ENCODE measurements at regions not wholly inside any gene's neighbourhood (a gene's known extent, or its start where the extent isn't known, plus 50 kb on each side); places are given as distances from the start of the nearest gene placed in this dataset.

- no peak for TF ChIP-seq CTBP2 (IDR thresholded peaks at IDR 0.05; ENCODE audit: borderline replicate concordance, insufficient read depth, insufficient read length, low read length)
- no peak for TF ChIP-seq POU5F1 (IDR thresholded peaks at IDR 0.05; ENCODE audit: low read depth, low read length)
- TF ChIP-seq RBBP5 (IDR thresholded peaks at IDR 0.05; ENCODE audit: borderline replicate concordance, low read depth, low read length), result no peak
- TF ChIP-seq FOSL1 (IDR thresholded peaks at IDR 0.05; ENCODE audit: insufficient read depth, low read depth, low read length), result no peak
- no peak for TF ChIP-seq CHD2 (IDR thresholded peaks at IDR 0.05; ENCODE audit: low read length)
- no peak for TF ChIP-seq SIX5 (IDR thresholded peaks at IDR 0.05; ENCODE audit: low read depth, low read length)
- TF ChIP-seq RXRA (IDR thresholded peaks at IDR 0.05; ENCODE audit: insufficient read depth, low read depth, low read length), result no peak
- no peak for TF ChIP-seq BCL11A (IDR thresholded peaks at IDR 0.05; ENCODE audit: low read depth in 2 of 2, low read length in 2 of 2)
- TF ChIP-seq MAFK (IDR thresholded peaks at IDR 0.05; ENCODE audit: low read depth, low read length), result no peak
- TF ChIP-seq SP1 (IDR thresholded peaks at IDR 0.05; ENCODE audit: low read depth, low read length), result no peak
- TF ChIP-seq ATF2 (IDR thresholded peaks at IDR 0.05; ENCODE audit: low read length), result no peak
- no peak overlapping the region for H2BK5ac ChIP-seq (ENCODE audit: low read depth, low read length)
- H4K5ac ChIP-seq (ENCODE audit: insufficient read length, low read depth, low read length), result no peak overlapping the region
- WGBS, 2 experiments (ENCODE audit: extremely low coverage in 1 of 2, insufficient coverage in 1 of 2, insufficient read length in 1 of 2, insufficient replicate concordance in 2 of 2, low coverage in 1 of 2, low lambda C conversion rate in 2 of 2, missing lambda C conversion rate in 1 of 2), result 88% methylated on average over 6 of the region's 6 CpGs; no CpG with 5 or more reads in 1 of the 2 experiments
- H3K27me3 ChIP-seq (replicated peaks in 1 of 4; ENCODE audit: control insufficient read depth in 3 of 4, extremely low read depth in 1 of 4, insufficient read depth in 3 of 4, low read length in 3 of 4), result peaks cover 0 to 2% (median 0%) of the 10 kb centered on the region in 4 experiments; a peak in 1 of 7 replicates
- H2BK15ac ChIP-seq (ENCODE audit: low read length), result no peak overlapping the region
- no peak overlapping the region for H4K8ac ChIP-seq (ENCODE audit: extremely low read depth, insufficient read depth, low read length)
- H3K4me1 ChIP-seq (replicated peaks in 1 of 4; ENCODE audit: control insufficient read depth in 3 of 4, insufficient read depth in 4 of 4, low read length in 3 of 4), result peaks cover 0 to 5% (median under 1%) of the 10 kb centered on the region in 4 experiments; a peak in 3 of 7 replicates
- ChIA-PET POLR2A (ENCODE audit: partially characterized antibody) (no interaction called here), CTCF (ENCODE audit: partially characterized antibody) (interaction anchor here (1.0 kb wide), 1 partner anchor 26 kb away, joined by 3 read pairs; no protein-coding TSS in a partner anchor)
- H3K79me2 ChIP-seq (ENCODE audit: control insufficient read depth in 1 of 2, insufficient read depth in 2 of 2, low read length in 2 of 2), result no peaks in the 10 kb centered on the region
- no peaks in the 10 kb centered on the region for H3K23me2 ChIP-seq (ENCODE audit: low read depth, low read length)
- no peak for FAIRE-seq
- no peak overlapping the region for H3K9ac ChIP-seq (replicated peaks in 1 of 4; ENCODE audit: extremely low read depth in 1 of 4, low read depth in 3 of 4, low read length in 3 of 4)
- H3K79me1 ChIP-seq (ENCODE audit: low read depth, low read length), result no peaks in the 10 kb centered on the region
- no peaks in the 10 kb centered on the region for H3K36me3 ChIP-seq (ENCODE audit: control insufficient read depth in 2 of 4, insufficient read depth in 4 of 4, low read length in 3 of 4)
- no peak overlapping the region for H3K23ac ChIP-seq (ENCODE audit: insufficient read length)
- H4K20me1 ChIP-seq (replicated peaks in 1 of 2; ENCODE audit: control insufficient read depth in 1 of 2, insufficient read depth in 2 of 2, low read length in 2 of 2), result no peaks in the 10 kb centered on the region
- no peak overlapping the region for H4K91ac ChIP-seq (replicated peaks; ENCODE audit: insufficient read length, low read length)
- H2BK20ac ChIP-seq (ENCODE audit: low read length), result no peak overlapping the region
- no peak overlapping the region for H3K4me2 ChIP-seq (ENCODE audit: insufficient read depth in 1 of 2, low read depth in 2 of 2, low read length in 2 of 2)
- H3K4me3 ChIP-seq (ENCODE audit: extremely low read depth in 1 of 4, insufficient read depth in 2 of 4, low read depth in 3 of 4, low read length in 4 of 4), result no peak overlapping the region
- H3K14ac ChIP-seq (ENCODE audit: insufficient read length), result no peak overlapping the region
- no peak overlapping the region for H3K27ac ChIP-seq (ENCODE audit: low read depth, low read length)
- DNase-seq (ENCODE audit: low read depth in 1 of 2, low spot score in 2 of 2), result no peak
- H3K9me3 ChIP-seq (ENCODE audit: insufficient read depth in 2 of 2, low read depth in 1 of 2, low read length in 1 of 2), result no peaks in the 10 kb centered on the region
- no peak overlapping the region for H3K56ac ChIP-seq (replicated peaks; ENCODE audit: insufficient read length, low read depth, low read length)
- H3K18ac ChIP-seq (ENCODE audit: extremely low read depth, low read length), result no peak overlapping the region
- no peak overlapping the region for H2BK12ac ChIP-seq (ENCODE audit: low read depth, low read length)
- H2BK120ac ChIP-seq (replicated peaks; ENCODE audit: low read depth, low read length), result no peak overlapping the region
- H3K4ac ChIP-seq (replicated peaks; ENCODE audit: insufficient read length, low read depth, low read length), result no peak overlapping the region
- no peak overlapping the region for H2AFZ ChIP-seq (ENCODE audit: low read length)
- no peak overlapping the region for H2AK5ac ChIP-seq (ENCODE audit: low read depth, low read length)
Measured at GRCh38 chr20:60427516-60427915, 469.3 kb downstream of the CDH26 start.

Data from H1 (cell line).